ENCODE measurements at regions not wholly inside any gene's neighbourhood (a gene's known extent, or its start where the extent isn't known, plus 50 kb on each side); places are given as distances from the start of the nearest gene placed in this dataset.

GRCh38 chr13:38514575-38514974 is 164.9 kb downstream of the UFM1 start:
- no peak for DNase-seq (ENCODE audit: low spot score)
- in situ Hi-C loops (cut with HindIII; ENCODE audit: low sequenced_read_pairs): no loop called here

- DNase-seq (ENCODE audit: low spot score): no peak
- in situ Hi-C loops (cut with HindIII; ENCODE audit: low sequenced_read_pairs): no loop called here
Measured at GRCh38 chr13:38518328-38518727, 168.5 kb upstream of the FREM2 start.

- DNase-seq (ENCODE audit: low spot score): no peak
- in situ Hi-C loops (cut with HindIII; ENCODE audit: low sequenced_read_pairs): no loop called here
Measured at GRCh38 chr13:38519229-38519911, 167.5 kb upstream of the FREM2 start.

- DNase-seq (ENCODE audit: low spot score): no peak
- in situ Hi-C loops (cut with HindIII; ENCODE audit: low sequenced_read_pairs): no loop called here
Measured at GRCh38 chr13:38520041-38520440, 166.8 kb upstream of the FREM2 start.

GRCh38 chr13:38527140-38527539 is 159.7 kb upstream of the FREM2 start:
- no peak for DNase-seq (ENCODE audit: low spot score)
- in situ Hi-C loops (cut with HindIII; ENCODE audit: low sequenced_read_pairs): no loop called here

- DNase-seq (ENCODE audit: low spot score): no peak
- in situ Hi-C loops (cut with HindIII; ENCODE audit: low sequenced_read_pairs): no loop called here
Measured at GRCh38 chr13:38528986-38529385, 157.9 kb upstream of the FREM2 start.

GRCh38 chr13:38530492-38530891 is 156.4 kb upstream of the FREM2 start:
- no peak for DNase-seq (ENCODE audit: low spot score)
- in situ Hi-C loops (cut with HindIII; ENCODE audit: low sequenced_read_pairs): no loop called here

GRCh38 chr13:38535261-38535660 is 151.6 kb upstream of the FREM2 start:
- in situ Hi-C loops (cut with HindIII; ENCODE audit: low sequenced_read_pairs): no loop called here
- DNase-seq (ENCODE audit: low spot score): no peak

- DNase-seq (ENCODE audit: low spot score): no peak
- in situ Hi-C loops (cut with HindIII; ENCODE audit: low sequenced_read_pairs): no loop called here
Measured at GRCh38 chr13:38537051-38537450, 149.8 kb upstream of the FREM2 start.

GRCh38 chr13:38538422-38538821 is 148.5 kb upstream of the FREM2 start:
- in situ Hi-C loops (cut with HindIII; ENCODE audit: low sequenced_read_pairs): no loop called here
- no peak for DNase-seq (ENCODE audit: low spot score)

GRCh38 chr13:38539632-38540031 is 147.2 kb upstream of the FREM2 start:
- no peak for DNase-seq (ENCODE audit: low spot score)
- in situ Hi-C loops (cut with HindIII; ENCODE audit: low sequenced_read_pairs): no loop called here

GRCh38 chr13:38542601-38543000 is 144.3 kb upstream of the FREM2 start:
- in situ Hi-C loops (cut with HindIII; ENCODE audit: low sequenced_read_pairs): no loop called here
- no peak for DNase-seq (ENCODE audit: low spot score)

GRCh38 chr13:38543561-38543960 is 143.3 kb upstream of the FREM2 start:
- in situ Hi-C loops (cut with HindIII; ENCODE audit: low sequenced_read_pairs): no loop called here
- no peak for DNase-seq (ENCODE audit: low spot score)

GRCh38 chr13:38563739-38564138 is 123.1 kb upstream of the FREM2 start:
- no peak for DNase-seq (ENCODE audit: low spot score)
- in situ Hi-C loops (cut with HindIII; ENCODE audit: low sequenced_read_pairs): no loop called here

- in situ Hi-C loops (cut with HindIII; ENCODE audit: low sequenced_read_pairs): no loop called here
- DNase-seq (ENCODE audit: low spot score): no peak
Measured at GRCh38 chr13:38564256-38565150, 122.4 kb upstream of the FREM2 start.

- no peak for DNase-seq (ENCODE audit: low spot score)
- in situ Hi-C loops (cut with HindIII; ENCODE audit: low sequenced_read_pairs): no loop called here
Measured at GRCh38 chr13:38566023-38566422, 120.9 kb upstream of the FREM2 start.

GRCh38 chr13:38566519-38566918 is 120.4 kb upstream of the FREM2 start:
- DNase-seq (ENCODE audit: low spot score): no peak
- in situ Hi-C loops (cut with HindIII; ENCODE audit: low sequenced_read_pairs): no loop called here

GRCh38 chr13:38570706-38571105 is 116.2 kb upstream of the FREM2 start:
- DNase-seq (ENCODE audit: low spot score): no peak
- in situ Hi-C loops (cut with HindIII; ENCODE audit: low sequenced_read_pairs): no loop called here

- in situ Hi-C loops (cut with HindIII; ENCODE audit: low sequenced_read_pairs): no loop called here
- no peak for DNase-seq (ENCODE audit: low spot score)
Measured at GRCh38 chr13:38575427-38575826, 111.5 kb upstream of the FREM2 start.

- in situ Hi-C loops (cut with HindIII; ENCODE audit: low sequenced_read_pairs): no loop called here
- DNase-seq (ENCODE audit: low spot score): no peak
Measured at GRCh38 chr13:38577048-38577447, 109.8 kb upstream of the FREM2 start.

GRCh38 chr13:38582133-38582532 is 104.7 kb upstream of the FREM2 start:
- in situ Hi-C loops (cut with HindIII; ENCODE audit: low sequenced_read_pairs): no loop called here
- peak; percentile 42 for DNase-seq (ENCODE audit: low spot score)

All from G401 (cell line).